Lung (tissue), 11 donors: ENCODE measurements at regions not wholly inside any gene's neighbourhood (a gene's known extent, or its start where the extent isn't known, plus 50 kb on each side); places are given as distances from the start of the nearest gene placed in this dataset.
A peak's percentile ranks its signal among the peaks of the same experiment; 100 is the strongest.

Experiments used
- ATAC-seq: fragments of 200-7000 bp; cut with Tn5 transposase; one replicate; pipeline ENCODE4 v1.9.1; 2020; ENCODE audit warnings: moderate number of reproducible peaks; ENCODE audit not compliant: insufficient read depth, low FRiP score
- DNase-seq, 3 donors: peaks; one replicate each; pipeline ENCODE4 v3.0.0-alpha.2; 2013 to 2017
- H3K27ac ChIP-seq, 2 donors: one replicate each; pipeline ENCODE4 v1.5.1; 2013; ENCODE audit warnings: mild to moderate bottlenecking in 2 of 2, moderate library complexity in 2 of 2, control low read depth in 1 of 2, inconsistent platforms in 1 of 2, low read depth in 1 of 2, low read length in 1 of 2
- H3K27me3 ChIP-seq, 3 donors: one replicate each; pipeline ENCODE4 v1.5.1; 2013; ENCODE audit warnings: low read length in 2 of 3; ENCODE audit not compliant: control insufficient read depth in 3 of 3, insufficient read depth in 3 of 3
- H3K36me3 ChIP-seq, 4 donors: one replicate each; pipeline ENCODE4 v1.5.1; 2013; ENCODE audit warnings: low read length in 4 of 4, mild to moderate bottlenecking in 1 of 4, moderate library complexity in 1 of 4; ENCODE audit not compliant: control insufficient read depth in 4 of 4, insufficient read depth in 4 of 4
- H3K4me1 ChIP-seq, 5 donors: one replicate each; pipeline ENCODE4 v1.5.1; 2013; ENCODE audit warnings: low read length in 5 of 5, mild to moderate bottlenecking in 2 of 5, moderate library complexity in 1 of 5; ENCODE audit not compliant: control insufficient read depth in 5 of 5, insufficient read depth in 5 of 5
- H3K4me3 ChIP-seq: one replicate; pipeline ENCODE4 v1.5.1; 2013; ENCODE audit warnings: mild to moderate bottlenecking, control low read depth, moderate library complexity
- H3K9ac ChIP-seq, 2 donors: one replicate each; pipeline ENCODE4 v1.5.1; 2013; ENCODE audit warnings: low read length in 2 of 2, control low read depth in 1 of 2; ENCODE audit not compliant: insufficient read depth in 1 of 2
- H3K9me3 ChIP-seq, 4 donors: one replicate each; pipeline ENCODE4 v1.5.1; 2013; ENCODE audit warnings: low read length in 3 of 4, mild to moderate bottlenecking in 1 of 4, moderate library complexity in 1 of 4; ENCODE audit not compliant: control insufficient read depth in 4 of 4, insufficient read depth in 3 of 4
- CTCF ChIP-seq: IDR thresholded peaks from 2 replicates; pipeline ENCODE4 v1.5.1; 2012; ENCODE audit warnings: mild to moderate bottlenecking; ENCODE audit errors: control extremely low read depth, extremely low read depth
- WGBS, 2 donors: extraction: QIAGEN DNeasy Blood & Tissue Kit; methylation state at CpG; one replicate each; pipeline ENCODE4 v1.1.7; 2013; 5-methylcytosine and 5-hydroxymethylcytosine counted together
- donor health status: control.
- donor health status: control.
- donor health status: Bipolar disorder and iron deficiency.
- donor health status: healthy.
- donor health status: DM: yes; HTN: yes; CAD: no.

DNA sequence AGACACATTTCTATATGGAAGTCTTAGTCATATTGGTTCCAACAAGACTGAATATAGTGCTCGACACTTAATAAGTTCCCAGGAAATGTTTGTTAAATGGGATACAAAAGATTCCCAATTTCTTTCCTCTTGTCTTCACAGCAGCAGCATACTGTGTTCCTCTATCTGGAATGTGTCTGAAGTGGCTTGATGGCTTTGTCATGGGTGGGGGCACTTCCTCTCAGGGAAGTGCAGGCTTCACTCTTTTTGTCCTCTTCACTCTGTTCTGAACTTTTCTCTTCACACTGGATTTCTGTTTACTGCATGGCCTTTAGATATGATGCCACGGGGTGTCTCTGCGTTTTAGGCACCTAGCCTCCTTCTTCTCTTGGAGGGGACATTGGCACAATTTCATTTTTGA, 127.7 kb upstream of the C9orf72 start:
- DNase-seq (peak; percentile 28 to 54 (median 47)), ATAC-seq (peak; percentile 54)
- Histone ChIP-seq H3K4me1 (peaks cover 0 to 35% (median 19%) of the 10 kb centered on the region in 5 donors), H3K9me3 (no peaks in the 10 kb centered on the region), H3K9ac (no peak overlapping the region), H3K4me3 (no peak overlapping the region), H3K27ac (no peak overlapping the region), H3K36me3 (no peaks in the 10 kb centered on the region), H3K27me3 (no peaks in the 10 kb centered on the region)
- TF ChIP-seq CTCF: no peak
- WGBS, 2 donors: 62 to 75% methylated on average over 3 of the region's 3 CpGs

DNA sequence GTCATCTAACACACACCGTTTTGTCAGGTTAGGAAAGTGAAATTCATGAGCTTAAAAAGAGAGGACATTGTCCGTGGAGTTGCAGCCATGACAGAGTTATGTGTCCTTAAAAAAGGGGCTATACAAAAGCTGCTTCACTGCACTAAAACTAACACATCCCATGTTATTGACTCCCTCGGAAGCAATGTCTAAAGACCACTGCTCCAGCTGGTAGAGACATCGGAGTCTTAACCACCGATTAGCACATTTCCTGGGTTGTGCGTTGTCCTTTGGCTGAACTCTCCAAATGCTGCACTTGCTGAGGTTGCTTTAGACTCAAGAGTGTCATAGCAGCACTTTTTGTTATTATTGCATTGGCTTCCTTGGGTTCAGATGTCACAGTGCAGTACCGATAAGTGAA, 128.3 kb upstream of the C9orf72 start:
- Histone ChIP-seq H3K4me1 (peaks cover 0 to 35% (median 19%) of the 10 kb centered on the region in 5 donors), H3K36me3 (no peaks in the 10 kb centered on the region), H3K27ac (no peak overlapping the region), H3K9ac (no peak overlapping the region), H3K9me3 (no peaks in the 10 kb centered on the region), H3K27me3 (no peaks in the 10 kb centered on the region), H3K4me3 (no peak overlapping the region)
- TF ChIP-seq CTCF: no peak
- 23 to 35% methylated on average over 7 of the region's 7 CpGs for WGBS, 2 donors
- peak; percentile 44 for ATAC-seq
- peak; percentile 91 to 99 (median 96) for DNase-seq

GRCh38 chr9:27703216-27703980, 130.1 kb upstream of the C9orf72 start:
- ATAC-seq (no peak), DNase-seq (no peak)
- peaks cover 0 to 35% (median 19%) of the 10 kb centered on the region in 5 donors for H3K4me1 ChIP-seq
- TF ChIP-seq CTCF: no peak
- no peaks in the 10 kb centered on the region for H3K27me3 ChIP-seq
- no peaks in the 10 kb centered on the region for H3K36me3 ChIP-seq
- H3K9ac ChIP-seq: no peak overlapping the region
- H3K9me3 ChIP-seq: no peaks in the 10 kb centered on the region
- H3K27ac ChIP-seq: no peak overlapping the region
- 50 to 61% methylated on average over 2 of the region's 2 CpGs for WGBS, 2 donors
- no peak overlapping the region for H3K4me3 ChIP-seq

GRCh38 chr9:27711241-27711640, 138.0 kb upstream of the C9orf72 start:
- Histone ChIP-seq H3K4me1 (peaks cover 0 to 5% (median 0%) of the 10 kb centered on the region in 5 donors), H3K4me3 (no peak overlapping the region), H3K9ac (no peak overlapping the region), H3K36me3 (no peaks in the 10 kb centered on the region), H3K27me3 (no peaks in the 10 kb centered on the region), H3K27ac (no peak overlapping the region), H3K9me3 (no peaks in the 10 kb centered on the region)
- ATAC-seq (no peak), DNase-seq (no peak)
- 85 to 95% methylated on average over 2 of the region's 2 CpGs for WGBS, 2 donors
- TF ChIP-seq CTCF: no peak
